Heart left ventricle (tissue), 16 donors: ENCODE measurements at regions not wholly inside any gene's neighbourhood (a gene's known extent, or its start where the extent isn't known, plus 50 kb on each side); places are given as distances from the start of the nearest gene placed in this dataset.

Experiments
- ATAC-seq, 4 donors: fragments of 200-7000 bp; cut with Tn5 transposase; one replicate each; pipeline ENCODE4 v1.9.1; 2020 to 2022; ENCODE audit warnings: moderate library complexity in 4 of 4, mild to moderate bottlenecking in 3 of 4, moderate number of reproducible peaks in 1 of 4
- DNase-seq, 5 donors: peaks; one replicate each; pipeline ENCODE4 v3.0.0-alpha.2; 2020
- H3K27ac ChIP-seq, 12 donors: fragments of 200-600 bp; sonication (generic) in 4 of 12; one replicate each; pipeline versions ENCODE4 v1.5.0 to v1.8.0; 2016 to 2022; ENCODE audit warnings: mild to moderate bottlenecking in 2 of 12
- H3K27me3 ChIP-seq, 9 donors: fragments of 200-600 bp; sonication (generic) in 2 of 9; one replicate each; pipeline versions ENCODE4 v1.5.1 to v1.8.0; 2016 to 2022; ENCODE audit warnings: mild to moderate bottlenecking in 3 of 9
- H3K36me3 ChIP-seq, 9 donors: fragments of 200-600 bp; sonication (generic) in 2 of 9; one replicate each; pipeline versions ENCODE4 v1.5.0 to v1.8.0; 2018 to 2022; ENCODE audit warnings: mild to moderate bottlenecking in 2 of 9
- H3K4me1 ChIP-seq, 12 donors: fragments of 200-600 bp; sonication (generic) in 4 of 12; one replicate each; pipeline versions ENCODE4 v1.5.0 to v1.8.0; 2016 to 2022; ENCODE audit warnings: mild to moderate bottlenecking in 3 of 12
- H3K4me3 ChIP-seq, 12 donors: fragments of 200-600 bp; sonication (generic) in 4 of 12; one replicate each; pipeline versions ENCODE4 v1.5.0 to v1.8.0; 2017 to 2022; ENCODE audit warnings: mild to moderate bottlenecking in 9 of 12, moderate library complexity in 4 of 12
- H3K9me3 ChIP-seq, 12 donors: fragments of 200-600 bp; sonication (generic) in 4 of 12; one replicate each; pipeline versions ENCODE4 v1.5.0 to v1.8.0; 2016 to 2022; ENCODE audit warnings: mild to moderate bottlenecking in 1 of 12
- POLR2A ChIP-seq, 2 donors: fragments of 450-650 bp; IDR thresholded peaks; one replicate each; pipeline ENCODE4 v1.6.1; 2017; ENCODE audit warnings: antibody characterized with exemption in 2 of 2, mild to moderate bottlenecking in 2 of 2, moderate library complexity in 2 of 2
- WGBS, 4 donors: extraction: QIAGEN DNeasy Blood & Tissue Kit in 2 of 4; methylation state at CpG; one replicate each; pipeline versions ENCODE4 v1.1.5 to v1.1.7; 2013 to 2018; 5-methylcytosine and 5-hydroxymethylcytosine counted together
- intact Hi-C, 10 donors: fragments of 100-400 bp; cut with DNase I; formaldehyde crosslinking; loops; one replicate each; pipeline versions ENCODE4 v1.11.1 to v1.14.2; 2022
- TF ChIP-seq, protein P1 (sequence below), 12 donors: fragments of 200-600 bp; sonication (generic) in 4 of 12; IDR thresholded peaks; one replicate each; pipeline versions ENCODE4 v1.5.0 to v1.8.0; 2018 to 2022; ENCODE audit warnings: antibody characterized with exemption in 12 of 12, mild to moderate bottlenecking in 5 of 12
- donor health status: ischemic (EF 13 %, LVEDD 7.1; RV severe dilation, severe dysfunction).
- donor health status: healthy with polysubstance abuse.
- donor health status: DM: no; HTN: yes; CAD: no.
- donor health status: DM: no; HTN: no; CAD: no.
- donor health status: ischemic (EF 25% LVEDD 6.9; RV normal size, moderate dysfunction).
- donor health status: ischemic (EF 25% LVEDD 5.7; RV mildly dilated, moderate dysfunction).
- donor health status: healthy.
- donor health status: DM: yes; HTN: yes; CAD: no.
- donor health status: ischemic (EF 35%, LVEDD 5.7; RV mildly dilated, moderate dysfunction).
- donor health status: nonischemic (EF 11% LVEDD 7.7; RV severe dilation, severe dysfunction).
- donor health status: DM: yes; HTN: yes; CAD: no.
- donor health status: PGD.
- donor health status: ischemic (EF 29% LVEDD 5.4; RV normal size, mild dysfunction).
- donor health status: nonischemic (EF 23%, LVEDD 6.1; RV moderate dilation, normal function).

DNA sequence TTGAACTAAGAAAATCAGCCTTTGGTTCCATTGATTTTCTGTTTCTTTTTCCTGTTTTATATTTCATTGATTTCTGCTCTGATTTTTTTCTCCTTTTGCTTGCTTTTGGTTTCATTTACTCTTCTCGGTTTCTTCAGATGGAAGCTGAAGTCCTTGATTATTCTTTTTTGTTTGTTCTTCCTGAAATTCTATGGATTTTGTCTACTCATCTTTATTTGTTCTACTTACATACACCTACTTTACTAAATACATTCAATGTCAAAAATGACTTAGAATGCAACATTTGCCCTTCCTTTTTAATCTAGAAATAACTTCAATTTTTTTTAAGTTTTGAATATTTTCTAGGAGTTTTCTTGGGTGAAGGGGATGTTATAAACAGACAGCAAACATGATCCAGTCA is 612.5 kb downstream of the METTL4 start:
- no peak for ATAC-seq
- no peak for DNase-seq
- intact Hi-C loops, result loop anchor here in 1 of 10 donors (10.0 kb wide), 1 partner anchor 54 kb away; no protein-coding TSS in a partner anchor
- H3K27ac ChIP-seq, result no peak overlapping the region
- no peaks in the 10 kb centered on the region for H3K9me3 ChIP-seq
- no peak overlapping the region for H3K4me3 ChIP-seq
- TF ChIP-seq POLR2A (IDR thresholded peaks at IDR 0.05), result no peak
- TF ChIP-seq, protein P1, sequence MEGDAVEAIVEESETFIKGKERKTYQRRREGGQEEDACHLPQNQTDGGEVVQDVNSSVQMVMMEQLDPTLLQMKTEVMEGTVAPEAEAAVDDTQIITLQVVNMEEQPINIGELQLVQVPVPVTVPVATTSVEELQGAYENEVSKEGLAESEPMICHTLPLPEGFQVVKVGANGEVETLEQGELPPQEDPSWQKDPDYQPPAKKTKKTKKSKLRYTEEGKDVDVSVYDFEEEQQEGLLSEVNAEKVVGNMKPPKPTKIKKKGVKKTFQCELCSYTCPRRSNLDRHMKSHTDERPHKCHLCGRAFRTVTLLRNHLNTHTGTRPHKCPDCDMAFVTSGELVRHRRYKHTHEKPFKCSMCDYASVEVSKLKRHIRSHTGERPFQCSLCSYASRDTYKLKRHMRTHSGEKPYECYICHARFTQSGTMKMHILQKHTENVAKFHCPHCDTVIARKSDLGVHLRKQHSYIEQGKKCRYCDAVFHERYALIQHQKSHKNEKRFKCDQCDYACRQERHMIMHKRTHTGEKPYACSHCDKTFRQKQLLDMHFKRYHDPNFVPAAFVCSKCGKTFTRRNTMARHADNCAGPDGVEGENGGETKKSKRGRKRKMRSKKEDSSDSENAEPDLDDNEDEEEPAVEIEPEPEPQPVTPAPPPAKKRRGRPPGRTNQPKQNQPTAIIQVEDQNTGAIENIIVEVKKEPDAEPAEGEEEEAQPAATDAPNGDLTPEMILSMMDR (IDR thresholded peaks at IDR 0.05), result no peak
- H3K4me1 ChIP-seq, result no peaks in the 10 kb centered on the region
- H3K27me3 ChIP-seq, result no peaks in the 10 kb centered on the region
- H3K36me3 ChIP-seq, result no peaks in the 10 kb centered on the region
- 0 to 42% (median 37%) methylated on average over 1 of the region's 1 CpG for WGBS, 4 donors

DNA sequence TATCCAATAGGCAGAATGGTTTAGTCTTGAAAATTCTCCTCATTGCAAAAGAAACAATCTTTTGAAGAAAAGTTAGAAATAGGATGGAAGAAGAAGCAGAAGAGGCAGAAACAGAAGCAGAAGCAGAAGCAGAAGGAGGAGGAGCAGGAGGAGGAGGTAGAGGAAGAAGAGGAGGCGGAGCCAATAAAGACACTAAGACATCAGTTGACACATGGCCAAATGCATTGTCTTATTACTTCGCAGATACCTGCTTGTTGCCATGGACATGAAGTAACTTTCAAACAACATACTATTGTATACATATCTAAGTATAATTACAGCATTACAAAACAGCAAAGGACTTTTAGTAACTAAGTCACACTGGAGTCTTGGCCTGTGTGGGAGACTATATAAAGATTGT is 606.3 kb downstream of the METTL4 start:
- 72 to 81% (median 78%) methylated on average over 2 of the region's 2 CpGs for WGBS, 4 donors
- ATAC-seq, result no peak
- TF ChIP-seq POLR2A (IDR thresholded peaks at IDR 0.05), result no peak
- TF ChIP-seq, protein P1 (IDR thresholded peaks at IDR 0.05), result no peak

DNA sequence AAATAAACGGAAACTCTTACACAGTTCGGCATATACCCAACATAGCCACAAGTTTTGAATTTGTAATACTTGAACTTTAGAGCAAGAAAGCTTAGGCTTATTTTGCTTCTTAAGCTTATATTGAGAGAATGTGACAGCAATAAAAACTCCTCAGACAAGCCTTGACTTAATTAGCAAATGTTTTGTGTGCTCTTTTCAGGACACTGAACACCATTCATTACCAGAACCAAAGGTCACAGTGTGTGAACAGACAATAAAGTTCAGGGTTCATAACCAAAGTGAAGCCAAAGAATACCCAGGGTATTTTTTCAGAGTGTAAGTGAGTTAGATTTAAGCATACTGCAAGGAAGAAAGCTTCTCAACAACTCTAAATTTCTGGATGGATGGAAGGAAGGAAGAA is 605.8 kb downstream of the METTL4 start:
- Histone ChIP-seq H3K4me3 (no peak overlapping the region), H3K27ac (no peak overlapping the region), H3K9me3 (no peaks in the 10 kb centered on the region), H3K27me3 (no peaks in the 10 kb centered on the region), H3K4me1 (no peaks in the 10 kb centered on the region), H3K36me3 (no peaks in the 10 kb centered on the region)
- 47 to 72% (median 62%) methylated on average over 2 of the region's 2 CpGs for WGBS, 4 donors
- DNase-seq (no peak), ATAC-seq (no peak)
- no peak for TF ChIP-seq POLR2A (IDR thresholded peaks at IDR 0.05)
- TF ChIP-seq, protein P1 (IDR thresholded peaks at IDR 0.05), result no peak
- intact Hi-C loops, result no loop called here

More for the DNA sequence above, 606.3 kb downstream of the METTL4 start:
- no peaks in the 10 kb centered on the region for H3K36me3 ChIP-seq
- intact Hi-C loops, result no loop called here
- no peaks in the 10 kb centered on the region for H3K9me3 ChIP-seq
- H3K4me1 ChIP-seq, result no peaks in the 10 kb centered on the region
- no peak for DNase-seq
- no peak overlapping the region for H3K27ac ChIP-seq
- no peaks in the 10 kb centered on the region for H3K27me3 ChIP-seq
- H3K4me3 ChIP-seq, result no peak overlapping the region

DNA sequence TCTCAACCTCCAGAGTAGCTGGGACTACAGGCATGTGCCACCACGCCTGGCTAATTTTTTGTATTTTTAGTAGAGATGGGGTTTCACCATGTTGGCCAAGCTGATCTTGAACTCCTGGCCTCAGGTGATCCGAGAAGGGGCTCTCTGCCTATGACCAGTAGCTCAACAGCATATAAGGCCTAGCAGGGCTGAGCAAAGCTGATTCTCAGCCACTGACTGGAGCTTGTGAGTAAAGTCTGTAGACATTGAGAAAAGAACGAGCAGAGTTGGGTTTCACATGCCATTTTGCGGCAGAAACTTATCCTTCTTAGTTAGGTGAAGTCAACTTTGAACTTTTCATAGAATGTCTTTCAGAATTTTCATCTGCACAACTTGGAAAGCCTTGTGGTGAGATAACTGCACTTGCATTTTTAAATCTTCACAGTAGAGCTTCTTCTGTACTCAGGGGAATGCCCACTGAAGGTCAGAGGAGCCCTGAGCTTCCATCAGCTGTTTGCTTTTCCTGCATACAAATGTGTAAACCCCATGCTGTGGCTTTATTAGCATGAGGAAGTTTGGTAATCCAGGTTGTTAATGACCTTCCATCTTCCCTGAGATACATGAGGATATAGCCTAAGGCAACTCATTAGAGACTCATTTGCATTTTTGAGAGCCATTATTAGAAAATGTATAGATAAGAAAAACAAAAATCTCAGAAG is 602.4 kb downstream of the METTL4 start:
- no peak overlapping the region for H3K4me3 ChIP-seq
- no peaks in the 10 kb centered on the region for H3K4me1 ChIP-seq
- 83 to 87% (median 83%) methylated on average over 4 of the region's 4 CpGs for WGBS, 4 donors
- H3K9me3 ChIP-seq, result no peaks in the 10 kb centered on the region
- DNase-seq (no peak), ATAC-seq (no peak)
- H3K27ac ChIP-seq, result no peak overlapping the region
- intact Hi-C loops, result no loop called here
- H3K27me3 ChIP-seq, result no peaks in the 10 kb centered on the region
- no peaks in the 10 kb centered on the region for H3K36me3 ChIP-seq
- TF ChIP-seq, protein P1 (IDR thresholded peaks at IDR 0.05), result no peak
- no peak for TF ChIP-seq POLR2A (IDR thresholded peaks at IDR 0.05)
